ENCODE measurements at regions not wholly inside any gene's neighbourhood (a gene's known extent, or its start where the extent isn't known, plus 50 kb on each side); places are given as distances from the start of the nearest gene placed in this dataset.

DNA sequence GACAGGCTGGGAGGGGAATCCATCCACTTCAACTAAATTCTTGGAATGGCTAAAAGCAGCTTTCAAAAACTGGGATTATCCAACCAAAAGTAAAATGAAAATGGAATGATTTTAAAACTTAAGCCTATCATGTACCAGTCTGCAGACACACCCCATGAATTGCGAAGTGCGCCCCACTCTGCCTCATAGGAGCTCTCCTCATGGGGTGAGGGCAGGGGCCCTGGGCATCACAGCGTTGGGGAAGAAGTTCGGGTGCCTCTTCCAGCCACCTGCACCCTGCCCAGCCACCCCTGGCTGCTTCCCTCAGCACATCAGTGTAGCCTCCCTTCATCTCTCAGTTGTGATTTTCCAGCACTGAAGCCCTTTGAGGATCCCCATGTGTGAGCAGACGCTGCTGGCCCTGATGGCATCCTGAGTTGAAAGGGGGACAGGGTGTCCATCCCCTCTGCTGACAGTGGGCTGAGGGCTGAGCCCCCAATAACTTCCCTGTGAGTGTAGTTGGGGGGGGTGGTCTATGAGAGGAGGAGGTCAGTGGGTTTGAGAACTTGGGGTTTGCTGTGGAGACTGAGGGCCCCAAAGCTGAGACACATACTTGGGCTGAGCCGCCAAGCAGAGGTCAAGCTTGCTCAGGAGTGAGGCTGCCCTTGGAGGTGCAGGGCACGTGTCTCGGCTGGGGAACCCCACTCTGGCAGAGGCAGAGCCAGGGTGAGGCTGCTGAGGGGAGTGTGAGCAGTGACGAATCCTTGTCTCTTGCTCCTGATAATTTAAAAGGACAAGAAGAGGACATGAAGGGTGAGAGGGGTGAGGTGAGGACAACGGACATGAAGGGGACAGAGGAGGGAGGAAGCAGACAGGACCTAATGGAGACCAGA is 542.1 kb downstream of the TCERG1L start:
- DNase-seq (ENCODE audit: low read depth in 2 of 2) = no peak

GRCh38 chr10:130770018-130770630 is 541.4 kb downstream of the TCERG1L start:
- no peak for DNase-seq (ENCODE audit: low read depth in 2 of 2)

DNA sequence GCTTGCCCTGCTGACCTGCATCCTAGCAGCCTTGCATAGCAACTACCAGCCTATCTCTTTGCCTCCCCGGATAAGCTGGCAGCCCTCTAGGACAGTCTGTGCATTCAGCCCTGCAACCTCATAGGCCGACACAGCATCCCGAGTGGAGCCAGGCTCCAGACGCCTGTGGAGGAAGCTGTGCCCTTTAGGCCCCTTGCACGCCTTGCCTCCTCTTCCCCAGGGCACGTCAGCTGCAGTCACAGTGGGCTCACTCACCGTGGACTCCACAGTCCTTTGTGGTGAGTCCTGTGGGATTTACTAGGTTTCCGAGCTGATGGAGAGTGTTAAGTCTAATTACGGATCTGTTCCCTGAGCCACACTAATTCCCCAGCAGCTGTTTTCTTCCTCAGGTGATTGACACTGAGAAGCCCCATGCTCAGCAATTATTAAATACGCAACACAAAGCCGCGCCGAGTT is 540.0 kb downstream of the TCERG1L start:
- DNase-seq (ENCODE audit: low read depth in 2 of 2) = no peak

DNA sequence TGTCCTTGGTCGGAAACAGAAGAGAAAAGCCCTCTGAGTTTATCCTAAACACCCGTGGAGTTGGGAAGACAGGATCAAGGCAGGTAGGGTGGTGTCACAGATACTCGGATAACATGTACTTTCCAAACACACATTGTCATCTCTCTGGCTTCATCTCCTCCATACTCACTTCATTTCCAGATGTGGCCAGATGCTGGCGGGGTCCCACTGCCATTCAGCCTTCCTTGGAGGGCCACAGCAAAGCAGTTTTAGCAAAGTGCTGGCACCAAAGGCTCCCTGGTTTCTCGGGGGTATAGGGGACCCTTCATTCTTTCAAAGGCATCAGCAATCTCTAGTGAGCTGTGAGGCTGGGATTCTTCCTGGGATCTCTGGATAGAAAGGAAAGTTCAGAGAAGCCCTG is 539.5 kb downstream of the TCERG1L start:
- DNase-seq (ENCODE audit: low read depth in 2 of 2) = no peak

DNA sequence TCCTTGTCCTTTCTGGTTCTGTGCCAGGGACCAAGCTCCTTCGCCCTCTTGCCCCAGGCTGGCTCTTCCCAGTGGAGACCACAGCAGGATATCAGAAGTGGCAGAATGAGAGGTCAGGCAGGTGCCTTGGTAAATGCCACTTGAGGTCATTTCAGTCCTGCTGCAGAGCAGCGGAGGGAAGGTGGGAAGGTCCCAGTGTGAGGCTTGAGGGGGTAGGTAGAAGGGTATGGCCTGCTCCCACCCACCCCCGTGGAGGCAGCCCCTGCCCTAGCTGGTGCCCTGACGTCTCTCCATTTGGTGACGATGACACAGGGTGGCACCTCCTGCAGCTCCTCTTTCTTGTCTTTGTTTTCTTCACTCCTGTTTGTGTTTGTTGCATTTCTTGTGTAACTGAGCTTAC is 538.8 kb downstream of the TCERG1L start:
- DNase-seq (ENCODE audit: low read depth in 2 of 2) = no peak

DNA sequence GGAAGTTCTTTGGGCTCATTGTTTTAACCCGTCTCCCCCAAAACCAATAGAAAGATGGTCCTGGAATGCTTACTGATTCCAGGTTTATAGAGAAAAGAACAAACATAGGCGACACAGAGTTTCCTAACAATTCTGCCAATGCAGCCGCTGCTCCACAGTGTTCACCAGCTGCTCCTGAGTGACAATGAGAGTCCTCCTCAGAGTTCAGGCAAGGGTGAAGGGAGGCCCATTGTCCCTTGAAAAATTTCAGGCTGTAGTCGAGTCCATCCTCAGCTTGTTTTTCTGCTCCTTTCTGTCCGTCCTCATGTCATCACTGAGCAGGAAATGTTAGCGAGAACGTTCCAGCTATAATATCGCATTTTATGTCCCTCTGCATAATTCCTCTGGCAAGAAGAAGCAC is 537.6 kb downstream of the TCERG1L start:
- no peak for DNase-seq (ENCODE audit: low read depth in 2 of 2)

GRCh38 chr10:130774871-130775270 is 536.6 kb downstream of the TCERG1L start:
- DNase-seq (ENCODE audit: low read depth in 2 of 2) = no peak

GRCh38 chr10:130775311-130775710 is 536.2 kb downstream of the TCERG1L start:
- no peak for DNase-seq (ENCODE audit: low read depth in 2 of 2)

- no peak for DNase-seq (ENCODE audit: low read depth in 2 of 2)
These were observed 534.8 kb downstream of the TCERG1L start for GRCh38 chr10:130776724-130777123.

- no peak for DNase-seq (ENCODE audit: low read depth in 2 of 2)
These were observed 533.9 kb downstream of the TCERG1L start for GRCh38 chr10:130777507-130778165.

DNA sequence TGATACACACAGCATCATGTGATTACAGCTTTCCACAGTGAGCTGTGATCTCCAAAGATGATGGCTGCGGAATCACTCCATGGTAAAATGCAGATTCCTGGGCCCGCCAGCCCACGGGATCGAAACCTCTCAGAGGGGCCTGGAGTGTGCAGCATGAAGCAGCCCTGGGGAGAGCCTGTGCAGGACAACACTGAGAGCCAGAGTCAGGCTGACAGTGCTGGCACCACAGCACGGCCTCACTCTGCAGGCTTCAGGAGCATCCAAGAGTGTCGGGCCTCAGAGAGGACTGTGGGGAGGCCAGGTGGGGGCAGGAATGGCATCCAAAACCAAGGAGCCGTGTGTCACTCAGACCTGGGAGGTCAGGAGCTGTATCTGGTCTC is 533.4 kb downstream of the TCERG1L start:
- no peak for DNase-seq (ENCODE audit: low read depth in 2 of 2)

DNA sequence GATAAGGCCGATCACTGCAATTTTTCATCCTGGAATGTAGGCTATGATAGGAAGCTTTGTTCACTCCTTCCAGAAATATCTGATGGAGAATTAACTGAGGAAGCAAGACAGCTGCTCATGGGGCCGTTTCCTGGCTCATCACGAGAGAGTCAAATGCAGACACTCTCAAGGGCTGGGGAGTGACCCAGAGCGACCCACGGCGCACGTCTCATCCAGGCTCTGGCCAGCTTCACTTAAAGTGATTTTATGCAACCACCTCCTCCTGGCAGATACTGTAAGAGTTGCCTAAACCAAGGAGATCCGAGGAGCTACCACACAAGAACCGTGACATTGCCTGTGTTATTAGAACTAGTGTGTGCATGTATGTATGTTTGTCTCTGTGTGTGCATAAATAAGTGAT is 530.8 kb downstream of the TCERG1L start:
- no peak for DNase-seq (ENCODE audit: low read depth in 2 of 2)

DNA sequence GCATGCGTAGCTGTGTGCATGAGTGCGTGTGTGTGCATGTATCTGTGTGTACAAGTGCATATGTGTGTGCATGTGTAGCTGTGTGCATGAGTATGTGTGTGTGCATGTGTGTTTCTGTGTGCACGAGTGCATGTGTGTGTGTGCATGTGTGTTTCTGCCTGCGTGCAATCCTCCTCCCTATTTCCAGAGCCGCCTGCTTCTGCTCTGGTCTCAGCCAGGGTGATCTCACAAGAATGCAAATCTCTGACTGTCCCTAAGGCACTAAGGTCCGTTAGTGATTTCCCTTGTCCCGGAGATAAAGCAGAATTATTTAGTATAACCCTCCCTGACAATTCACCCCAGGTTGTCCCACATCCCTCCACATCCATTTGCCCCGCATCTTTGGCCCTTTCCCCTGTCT is 530.3 kb downstream of the TCERG1L start:
- DNase-seq (ENCODE audit: low read depth in 2 of 2) = no peak

DNA sequence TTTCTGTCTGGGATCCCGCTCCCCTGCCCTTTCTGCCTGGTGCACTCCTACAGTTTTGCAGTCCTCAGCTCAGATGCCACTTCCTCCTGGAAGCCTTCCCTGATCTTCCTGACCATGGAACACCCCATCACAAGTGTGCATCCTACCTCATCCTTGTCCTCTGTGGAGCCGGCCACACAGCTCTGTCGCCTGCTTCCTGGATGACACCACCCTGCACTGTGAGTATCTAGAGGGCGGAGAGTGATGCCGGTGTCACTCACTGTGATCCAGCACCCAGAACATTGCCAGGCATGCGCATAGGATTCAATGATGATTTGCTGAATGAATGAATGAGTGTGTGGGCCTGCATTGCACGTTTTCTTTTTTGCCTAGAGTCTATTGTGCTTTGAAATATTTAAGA is 529.9 kb downstream of the TCERG1L start:
- no peak for DNase-seq (ENCODE audit: low read depth in 2 of 2)

DNA sequence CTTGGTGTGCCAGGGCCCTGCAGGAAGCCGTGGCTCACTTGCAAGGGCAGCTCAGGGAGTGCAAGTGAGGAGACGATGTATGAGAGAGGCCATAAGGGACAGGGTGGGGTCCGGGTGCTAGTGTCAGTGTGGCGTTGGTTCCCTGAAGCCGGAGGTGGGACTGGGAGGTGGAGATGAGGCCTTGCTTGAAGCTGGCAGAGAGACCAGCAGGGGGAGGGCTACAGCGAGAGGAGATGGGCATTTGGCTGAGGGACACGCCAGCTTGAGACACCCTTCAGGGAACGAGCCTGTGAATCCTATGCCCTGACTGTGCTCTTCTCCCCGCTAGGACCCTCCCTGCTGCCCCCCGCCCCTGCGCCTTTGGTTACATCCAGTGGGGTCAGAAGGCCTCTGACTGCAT is 529.1 kb downstream of the TCERG1L start:
- no peak for DNase-seq (ENCODE audit: low read depth in 2 of 2)

DNA sequence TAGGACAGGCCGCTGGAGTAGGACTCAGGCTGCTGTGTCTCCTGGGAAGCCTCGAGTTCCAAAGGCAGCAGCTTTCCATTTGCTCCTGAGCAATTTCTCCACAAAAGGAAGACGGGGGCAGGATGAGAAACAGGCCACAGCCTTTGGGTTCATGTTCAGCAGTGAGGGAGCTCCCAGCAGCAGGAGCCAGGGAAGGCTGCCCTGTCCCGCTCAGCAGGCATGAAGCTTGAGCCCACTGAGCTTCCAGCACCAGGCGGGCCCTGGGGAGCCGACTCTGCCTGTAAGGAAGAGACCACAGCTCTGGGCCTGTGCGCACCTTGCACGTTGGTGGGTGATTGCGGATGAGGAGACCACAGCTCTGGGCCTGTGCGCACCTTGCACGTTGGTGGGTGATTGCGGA is 527.2 kb downstream of the TCERG1L start:
- DNase-seq (ENCODE audit: low read depth in 2 of 2) = no peak

DNA sequence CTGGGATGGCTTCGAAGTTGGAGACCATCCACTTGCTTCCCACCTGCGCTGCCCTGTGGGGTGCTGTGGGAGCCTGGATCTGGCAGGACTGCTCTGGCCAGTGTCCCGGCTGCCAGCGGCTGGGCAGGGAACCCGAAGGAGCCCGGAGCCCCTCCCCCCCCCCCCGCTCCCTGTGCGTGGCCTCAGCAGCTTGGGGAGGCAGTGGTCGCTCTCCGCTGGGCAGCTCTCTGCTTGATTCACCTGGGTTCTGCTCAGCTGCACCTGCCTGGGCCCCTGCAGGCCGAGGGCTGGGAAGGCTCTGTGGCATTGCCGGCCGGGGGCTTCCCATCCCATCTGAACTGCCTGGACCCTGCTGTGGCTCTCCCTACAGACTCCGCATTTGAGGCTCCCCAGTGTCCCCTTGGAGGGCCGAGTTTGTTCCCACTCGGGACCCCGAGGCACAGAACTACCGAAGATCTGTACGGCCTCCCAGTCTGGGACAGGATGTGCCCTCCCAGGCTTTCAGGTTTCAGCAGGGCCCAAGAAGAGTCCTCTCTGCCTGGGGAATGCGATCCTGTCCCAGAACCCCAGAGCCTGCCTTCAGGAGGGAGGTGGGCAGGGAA is 525.1 kb downstream of the TCERG1L start:
- DNase-seq (ENCODE audit: low read depth in 2 of 2) = no peak

- no peak for DNase-seq (ENCODE audit: low read depth in 2 of 2)
These were observed 524.3 kb downstream of the TCERG1L start for GRCh38 chr10:130787243-130787642.

DNA sequence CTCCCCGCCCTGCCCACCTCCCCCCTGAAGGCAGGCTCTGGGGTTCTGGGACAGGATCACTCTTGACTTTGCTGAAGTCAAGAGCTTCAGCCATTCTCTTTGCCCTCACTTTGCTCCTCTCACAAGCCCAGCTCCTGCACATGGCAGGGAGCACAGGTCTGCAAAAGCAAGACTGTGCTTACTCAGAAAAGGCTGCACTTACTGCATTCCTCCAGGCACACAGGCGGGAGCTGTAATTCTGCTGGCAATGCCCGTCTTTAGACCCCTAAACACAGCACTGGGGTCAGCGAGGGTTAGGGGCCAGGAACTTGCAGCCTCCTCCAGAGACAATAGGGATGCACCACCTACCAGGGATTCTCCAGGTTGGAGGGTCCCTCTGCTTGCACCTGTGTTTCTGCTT is 523.7 kb downstream of the TCERG1L start:
- DNase-seq (ENCODE audit: low read depth in 2 of 2) = no peak

- no peak for DNase-seq (ENCODE audit: low read depth in 2 of 2)
These were observed 521.2 kb downstream of the TCERG1L start for GRCh38 chr10:130790339-130790738.

DNA sequence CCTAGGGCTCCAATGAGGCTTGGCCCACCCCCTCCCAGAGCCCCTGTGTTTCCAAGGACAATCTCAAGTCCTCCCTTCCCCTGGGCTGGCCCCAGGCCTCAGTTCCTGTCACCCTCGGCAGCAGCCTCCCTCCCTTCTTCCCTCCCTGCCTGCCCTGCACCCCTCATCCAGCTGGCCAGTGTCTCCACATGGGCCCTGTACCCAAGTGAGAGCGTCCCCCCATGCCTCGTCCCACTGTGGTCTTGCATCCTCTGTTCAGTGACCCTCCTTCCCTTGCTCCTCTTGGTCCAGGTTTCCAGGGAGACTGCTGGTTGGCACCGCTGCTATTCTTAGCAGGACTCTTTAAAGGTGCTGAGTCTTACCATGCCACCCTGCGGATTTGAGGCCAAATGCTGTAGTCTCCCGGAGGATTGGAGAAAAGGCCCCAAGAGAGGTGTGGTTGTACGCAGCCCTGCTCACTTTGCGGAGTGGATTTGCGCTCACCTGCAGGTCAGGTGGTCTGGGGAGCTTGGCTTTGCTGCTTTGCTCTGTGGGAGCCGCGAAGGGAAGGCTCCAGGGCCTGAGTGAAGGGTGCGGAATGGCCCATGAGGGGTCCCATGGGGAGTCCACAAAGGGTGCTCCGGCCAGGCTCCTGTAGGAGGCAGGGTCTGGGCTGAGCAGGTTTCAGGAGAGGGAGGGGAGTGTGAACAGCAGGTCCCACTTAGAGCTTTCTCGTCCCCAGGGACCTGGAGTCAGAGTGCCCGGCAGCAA is 519.2 kb downstream of the TCERG1L start:
- no peak for DNase-seq (ENCODE audit: low read depth in 2 of 2)

DNA sequence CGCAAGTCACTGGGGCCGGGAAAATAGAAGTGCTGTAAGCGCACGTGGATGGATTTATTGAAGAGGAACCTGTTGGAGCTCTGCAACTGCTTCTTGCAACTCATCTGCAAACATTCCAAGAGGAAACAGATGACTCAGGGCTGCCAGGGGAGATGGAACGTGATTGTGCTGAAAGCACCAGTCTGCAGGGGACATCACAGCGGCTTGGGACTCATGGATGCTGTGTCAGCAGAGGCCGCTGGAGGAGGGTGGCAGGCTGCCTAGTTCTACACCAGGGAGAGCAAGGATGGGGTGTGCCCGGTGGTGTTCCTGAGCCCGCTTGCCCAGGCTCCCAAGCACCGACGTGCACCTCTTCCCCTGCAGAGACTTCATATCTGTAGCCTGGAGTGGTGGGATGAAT is 515.7 kb downstream of the TCERG1L start:
- DNase-seq (ENCODE audit: low read depth in 2 of 2) = no peak

All from fibroblast of skin of left quadriceps (primary cell).